H1 (cell line): ENCODE measurements at regions not wholly inside any gene's neighbourhood (a gene's known extent, or its start where the extent isn't known, plus 50 kb on each side); places are given as distances from the start of the nearest gene placed in this dataset.

Experiments
- CTCF ChIA-PET: fragments of 300-600 bp; sonication (Branson Sonifier 250); formaldehyde crosslinking; loops from one replicate; lab custom pipeline; 2021; ENCODE audit not compliant: partially characterized antibody; lab: Charles Lee
- POLR2A ChIA-PET: fragments of 300-600 bp; sonication (Branson Sonifier 250); formaldehyde crosslinking; loops from one replicate; lab custom pipeline; 2021; ENCODE audit warnings: inconsistent platforms; ENCODE audit not compliant: partially characterized antibody; lab: Charles Lee
- DNase-seq, 2 experiments: peaks; one replicate each; pipeline versions ENCODE4 v3.0.0 to v3.0.0-alpha.2; 2010 to 2022; ENCODE audit warnings: low spot score in 2 of 2, low read depth in 1 of 2, mixed read lengths in 1 of 2
- FAIRE-seq: peaks from 2 replicates; lab custom pipeline; 2011; peaks lifted over from hg19 to GRCh38; lab: Jason Lieb, UNC
- H2AFZ ChIP-seq: 2 replicates; pipeline ENCODE4 v1.8.1; 2012; ENCODE audit warnings: low read length, inconsistent platforms
- H2AK5ac ChIP-seq: 2 replicates; pipeline ENCODE4 v1.6.1; 2013; ENCODE audit warnings: low read depth, low read length
- H2BK120ac ChIP-seq: replicated peaks from 2 replicates; pipeline ENCODE3; 2013; ENCODE audit warnings: low read depth, low read length, inconsistent platforms
- H2BK12ac ChIP-seq: 2 replicates; pipeline ENCODE4 v1.6.1; 2013; ENCODE audit warnings: low read depth, low read length
- H2BK15ac ChIP-seq: 2 replicates; pipeline ENCODE4 v1.6.1; 2013; ENCODE audit warnings: low read length
- H2BK20ac ChIP-seq: 2 replicates; pipeline ENCODE4 v1.6.1; 2013; ENCODE audit warnings: low read length
- H2BK5ac ChIP-seq: 2 replicates; pipeline ENCODE4 v1.6.1; 2013; ENCODE audit warnings: low read depth, low read length
- H3K14ac ChIP-seq: 2 replicates; pipeline ENCODE4 v1.6.1; 2013; ENCODE audit warnings: inconsistent platforms; ENCODE audit not compliant: insufficient read length
- H3K18ac ChIP-seq: 2 replicates; pipeline ENCODE4 v1.6.1; 2013; ENCODE audit warnings: low read length; ENCODE audit errors: extremely low read depth
- H3K23ac ChIP-seq: 2 replicates; pipeline ENCODE4 v1.6.1; 2013; ENCODE audit warnings: inconsistent platforms; ENCODE audit not compliant: insufficient read length
- H3K23me2 ChIP-seq: 2 replicates; pipeline ENCODE4 v1.6.1; 2013; ENCODE audit warnings: low read depth, low read length
- H3K27ac ChIP-seq: 2 replicates; pipeline ENCODE4 v1.6.1; 2011; ENCODE audit warnings: low read depth, low read length, inconsistent platforms
- H3K27me3 ChIP-seq, 4 experiments: replicated peaks in 1 of 4; 1 replicate in 1 of 4; 2 replicates in 3 of 4; pipeline versions ENCODE4 v1.6.1 to v1.8.1; 2011 to 2013; ENCODE audit warnings: low read length in 3 of 4, mild to moderate bottlenecking in 3 of 4, inconsistent platforms in 2 of 4, mixed read lengths in 2 of 4, moderate library complexity in 1 of 4; ENCODE audit not compliant: control insufficient read depth in 3 of 4, insufficient read depth in 3 of 4; ENCODE audit errors: extremely low read depth in 1 of 4
- H3K36me3 ChIP-seq, 4 experiments: 2 replicates each; pipeline versions ENCODE4 v1.6.1 to v1.8.1; 2011 to 2013; ENCODE audit warnings: mild to moderate bottlenecking in 4 of 4, low read length in 3 of 4, moderate library complexity in 2 of 4, control low read depth in 1 of 4, inconsistent platforms in 1 of 4; ENCODE audit not compliant: insufficient read depth in 4 of 4, control insufficient read depth in 2 of 4
- H3K4ac ChIP-seq: replicated peaks from 2 replicates; pipeline ENCODE3; 2013; ENCODE audit warnings: low read length, low read depth, mixed read lengths, inconsistent platforms; ENCODE audit not compliant: insufficient read length
- H3K4me1 ChIP-seq, 4 experiments: replicated peaks in 1 of 4; 1 replicate in 1 of 4; 2 replicates in 3 of 4; pipeline versions ENCODE4 v1.6.1 to v1.8.1; 2011 to 2013; ENCODE audit warnings: low read length in 3 of 4, inconsistent platforms in 2 of 4, mixed read lengths in 1 of 4; ENCODE audit not compliant: insufficient read depth in 4 of 4, control insufficient read depth in 3 of 4
- H3K4me2 ChIP-seq, 2 experiments: 2 replicates each; pipeline versions ENCODE4 v1.6.1 to v1.8.1; 2011 to 2013; ENCODE audit warnings: low read depth in 2 of 2, low read length in 2 of 2, control low read depth in 1 of 2, inconsistent platforms in 1 of 2, mild to moderate bottlenecking in 1 of 2; ENCODE audit not compliant: insufficient read depth in 1 of 2
- H3K4me3 ChIP-seq, 4 experiments: fragments of 200-600, 300-600 bp in 1 of 4; sonication (generic), shearing (Covaris generic), sonication (Bioruptor Twin) in 1 of 4; 2 replicates each; pipeline versions ENCODE4 v1.5.1 to v1.8.1; 2011 to 2016; ENCODE audit warnings: low read length in 4 of 4, low read depth in 3 of 4, control low read depth in 2 of 4, inconsistent platforms in 2 of 4, mild to moderate bottlenecking in 2 of 4, mixed read lengths in 1 of 4, moderate library complexity in 1 of 4; ENCODE audit not compliant: insufficient read depth in 2 of 4; ENCODE audit errors: extremely low read depth in 1 of 4
- H3K56ac ChIP-seq: replicated peaks from 2 replicates; pipeline ENCODE3; 2013; ENCODE audit warnings: low read depth, mild to moderate bottlenecking, mixed read lengths, low read length, inconsistent platforms; ENCODE audit not compliant: insufficient read length
- H3K79me1 ChIP-seq: 2 replicates; pipeline ENCODE4 v1.6.1; 2013; ENCODE audit warnings: low read depth, low read length, control low read depth
- H3K79me2 ChIP-seq, 2 experiments: 2 replicates each; pipeline versions ENCODE4 v1.6.1 to v1.8.1; 2012 to 2013; ENCODE audit warnings: low read length in 2 of 2, mild to moderate bottlenecking in 2 of 2, inconsistent platforms in 1 of 2; ENCODE audit not compliant: insufficient read depth in 2 of 2, control insufficient read depth in 1 of 2
- H3K9ac ChIP-seq, 4 experiments: replicated peaks in 1 of 4; 1 replicate in 1 of 4; 2 replicates in 3 of 4; pipeline versions ENCODE4 v1.6.1 to v1.8.1; 2011 to 2013; ENCODE audit warnings: low read depth in 3 of 4, low read length in 3 of 4, control low read depth in 2 of 4, mild to moderate bottlenecking in 2 of 4, moderate library complexity in 2 of 4, inconsistent platforms in 1 of 4; ENCODE audit errors: extremely low read depth in 1 of 4
- H3K9me3 ChIP-seq, 2 experiments: 2 replicates each; pipeline versions ENCODE4 v1.6.1 to v1.8.1; 2012 to 2013; ENCODE audit warnings: mild to moderate bottlenecking in 2 of 2, moderate library complexity in 2 of 2, control low read depth in 1 of 2, inconsistent platforms in 1 of 2, low read depth in 1 of 2, low read length in 1 of 2, mixed read lengths in 1 of 2; ENCODE audit not compliant: insufficient read depth in 2 of 2
- H4K20me1 ChIP-seq, 2 experiments: replicated peaks in 1 of 2; 2 replicates each; pipeline versions ENCODE3 to v1.8.1; 2011 to 2013; ENCODE audit warnings: inconsistent platforms in 2 of 2, low read length in 2 of 2, mild to moderate bottlenecking in 1 of 2; ENCODE audit not compliant: insufficient read depth in 2 of 2, control insufficient read depth in 1 of 2
- H4K5ac ChIP-seq: 2 replicates; pipeline ENCODE4 v1.6.1; 2013; ENCODE audit warnings: low read length, low read depth, mixed read lengths, inconsistent platforms; ENCODE audit not compliant: insufficient read length
- H4K8ac ChIP-seq: 2 replicates; pipeline ENCODE4 v1.8.0; 2013; ENCODE audit warnings: mild to moderate bottlenecking, moderate library complexity, low read length, inconsistent platforms; ENCODE audit not compliant: insufficient read depth; ENCODE audit errors: extremely low read depth
- H4K91ac ChIP-seq: replicated peaks from 2 replicates; pipeline ENCODE3; 2013; ENCODE audit warnings: low read length, mixed read lengths, inconsistent platforms; ENCODE audit not compliant: insufficient read length
- RAD21 ChIP-seq, 2 experiments: IDR thresholded peaks in 1 of 2; conservative IDR thresholded peaks in 1 of 2; 2 replicates each; pipeline ENCODE4 v1.6.1; 2011; ENCODE audit warnings: low read depth in 2 of 2, low read length in 2 of 2, improper control_type of control experiment in 1 of 2, inconsistent platforms in 1 of 2, mild to moderate bottlenecking in 1 of 2, moderate library complexity in 1 of 2
- RNF2 ChIP-seq: fragments of 200-900, 300-1000 bp; sonication (generic); IDR thresholded peaks from 2 replicates; pipeline ENCODE4 v1.7.1; 2016; ENCODE audit warnings: borderline replicate concordance, low read depth, mild to moderate bottlenecking, antibody characterized with exemption, low read length; ENCODE audit not compliant: poor library complexity, severe bottlenecking; ENCODE audit errors: missing control alignments
- RXRA ChIP-seq: IDR thresholded peaks from 2 replicates; pipeline ENCODE4 v1.6.1; 2011; ENCODE audit warnings: low read depth, mild to moderate bottlenecking, low read length, moderate library complexity; ENCODE audit not compliant: insufficient read depth
- WGBS, 2 experiments: shearing (Covaris generic) in 1 of 2; methylation state at CpG; one replicate each; pipeline versions ENCODE4 v1.1.6 to v1.1.7; 2013 to 2015; ENCODE audit warnings: low lambda C conversion rate in 2 of 2, mixed read lengths in 2 of 2, inconsistent platforms in 1 of 2, low coverage in 1 of 2, missing lambda C conversion rate in 1 of 2; ENCODE audit not compliant: insufficient replicate concordance in 2 of 2, insufficient coverage in 1 of 2, insufficient read length in 1 of 2; ENCODE audit errors: extremely low coverage in 1 of 2, missing lambda C conversion rate in 1 of 2; 5-methylcytosine and 5-hydroxymethylcytosine counted together
- TF ChIP-seq, protein P1 (sequence below), 3 experiments: IDR thresholded peaks; 1 replicate in 2 of 3; 2 replicates in 1 of 3; pipeline versions ENCODE4 v1.5.1 to v1.6.1; 2011; ENCODE audit warnings: low read length in 3 of 3, mild to moderate bottlenecking in 3 of 3, inconsistent platforms in 2 of 3, low read depth in 1 of 3, moderate library complexity in 1 of 3; ENCODE audit not compliant: insufficient read depth in 1 of 3; ENCODE audit errors: control extremely low read depth in 1 of 3

DNA sequence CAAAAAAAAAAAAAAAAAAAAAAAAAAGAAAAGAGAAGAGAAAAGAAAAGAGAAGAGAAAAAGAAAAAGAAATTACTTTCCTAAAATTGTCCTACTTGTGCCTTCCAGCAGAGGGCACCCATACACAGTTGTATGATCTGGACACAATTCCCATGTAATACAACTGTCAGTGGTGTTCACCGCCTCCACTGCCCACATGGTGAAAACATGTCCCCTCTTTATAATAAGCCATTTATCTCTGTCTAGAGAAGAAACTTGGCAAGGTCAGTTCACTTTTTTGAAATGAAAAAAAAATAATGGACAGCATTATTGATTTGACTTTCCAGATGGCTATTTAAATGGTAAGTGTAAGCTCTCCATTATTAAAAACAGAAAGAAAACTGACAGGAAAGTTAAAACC is 459.4 kb downstream of the GBE1 start:
- no peaks in the 10 kb centered on the region for H3K79me1 ChIP-seq
- H3K9me3 ChIP-seq = no peaks in the 10 kb centered on the region
- no peak overlapping the region for H3K14ac ChIP-seq
- no peaks in the 10 kb centered on the region for H3K23me2 ChIP-seq
- ChIA-PET CTCF (interaction anchor here (0.6 to 4.5 kb wide), 41 partner anchors 9 to 1584 kb away, joined by 3 to 29 read pairs (median 4); no protein-coding TSS in a partner anchor), POLR2A (no interaction called here)
- H3K27me3 ChIP-seq = no peaks in the 10 kb centered on the region
- no peak overlapping the region for H3K27ac ChIP-seq
- no peak overlapping the region for H2AK5ac ChIP-seq
- no peak overlapping the region for H2BK120ac ChIP-seq
- H4K20me1 ChIP-seq = no peaks in the 10 kb centered on the region
- H2BK15ac ChIP-seq = no peak overlapping the region
- H3K4ac ChIP-seq = no peak overlapping the region
- H3K23ac ChIP-seq = no peak overlapping the region
- no peak overlapping the region for H4K91ac ChIP-seq
- H3K18ac ChIP-seq = no peak overlapping the region
- FAIRE-seq (no peak), DNase-seq (peak in 1 of 2 experiments; percentile 46)
- no peak overlapping the region for H4K8ac ChIP-seq
- no peak overlapping the region for H2AFZ ChIP-seq
- no peak overlapping the region for H3K4me2 ChIP-seq
- H3K4me1 ChIP-seq = no peaks in the 10 kb centered on the region
- no peak overlapping the region for H2BK12ac ChIP-seq
- no peaks in the 10 kb centered on the region for H3K36me3 ChIP-seq
- no peak overlapping the region for H2BK20ac ChIP-seq
- H4K5ac ChIP-seq = no peak overlapping the region
- no peaks in the 10 kb centered on the region for H3K79me2 ChIP-seq
- H3K56ac ChIP-seq = no peak overlapping the region
- no peak overlapping the region for H2BK5ac ChIP-seq
- WGBS, 2 experiments = 52% methylated on average over 1 of the region's 1 CpG; no CpG with 5 or more reads in 1 of the 2 experiments
- TF ChIP-seq, protein P1, sequence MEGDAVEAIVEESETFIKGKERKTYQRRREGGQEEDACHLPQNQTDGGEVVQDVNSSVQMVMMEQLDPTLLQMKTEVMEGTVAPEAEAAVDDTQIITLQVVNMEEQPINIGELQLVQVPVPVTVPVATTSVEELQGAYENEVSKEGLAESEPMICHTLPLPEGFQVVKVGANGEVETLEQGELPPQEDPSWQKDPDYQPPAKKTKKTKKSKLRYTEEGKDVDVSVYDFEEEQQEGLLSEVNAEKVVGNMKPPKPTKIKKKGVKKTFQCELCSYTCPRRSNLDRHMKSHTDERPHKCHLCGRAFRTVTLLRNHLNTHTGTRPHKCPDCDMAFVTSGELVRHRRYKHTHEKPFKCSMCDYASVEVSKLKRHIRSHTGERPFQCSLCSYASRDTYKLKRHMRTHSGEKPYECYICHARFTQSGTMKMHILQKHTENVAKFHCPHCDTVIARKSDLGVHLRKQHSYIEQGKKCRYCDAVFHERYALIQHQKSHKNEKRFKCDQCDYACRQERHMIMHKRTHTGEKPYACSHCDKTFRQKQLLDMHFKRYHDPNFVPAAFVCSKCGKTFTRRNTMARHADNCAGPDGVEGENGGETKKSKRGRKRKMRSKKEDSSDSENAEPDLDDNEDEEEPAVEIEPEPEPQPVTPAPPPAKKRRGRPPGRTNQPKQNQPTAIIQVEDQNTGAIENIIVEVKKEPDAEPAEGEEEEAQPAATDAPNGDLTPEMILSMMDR (IDR thresholded peaks at IDR 0.05; ENCODE audit: control extremely low read depth in 1 of 3, insufficient read depth in 1 of 3, low read depth in 1 of 3, low read length in 3 of 3) = peak in 2 of 3 experiments; percentile 57 to 62; a peak in 3 of 4 replicates
- no peak for TF ChIP-seq RXRA
- TF ChIP-seq RNF2 = no peak
- peak; percentile 69 to 70 for TF ChIP-seq RAD21 (IDR thresholded peaks at IDR 0.05 in 1 of 2, conservative IDR thresholded peaks at IDR 0.05 in 1 of 2; ENCODE audit: low read depth in 2 of 2, low read length in 2 of 2)
- no peak overlapping the region for H3K9ac ChIP-seq
- H3K4me3 ChIP-seq = no peak overlapping the region
